HG03457 (cell line): ENCODE measurements at regions not wholly inside any gene's neighbourhood (a gene's known extent, or its start where the extent isn't known, plus 50 kb on each side); places are given as distances from the start of the nearest gene placed in this dataset.
"Not testable (repeated sequence)": the region's sequence is repeated elsewhere in the genome, so short reads cannot be mapped to it uniquely, and the experiment has no call there.

Experiments
- ATAC-seq: cut with Tn5 transposase; IDR thresholded peaks from one replicate; pipeline ENCODE4 v1.9.1; 2021; ENCODE audit warnings: moderate number of reproducible peaks; ENCODE audit not compliant: unreplicated experiment

GRCh38 chr2:64277101-64277849 is 133.1 kb upstream of the PELI1 start:
- ATAC-seq = no peak

DNA sequence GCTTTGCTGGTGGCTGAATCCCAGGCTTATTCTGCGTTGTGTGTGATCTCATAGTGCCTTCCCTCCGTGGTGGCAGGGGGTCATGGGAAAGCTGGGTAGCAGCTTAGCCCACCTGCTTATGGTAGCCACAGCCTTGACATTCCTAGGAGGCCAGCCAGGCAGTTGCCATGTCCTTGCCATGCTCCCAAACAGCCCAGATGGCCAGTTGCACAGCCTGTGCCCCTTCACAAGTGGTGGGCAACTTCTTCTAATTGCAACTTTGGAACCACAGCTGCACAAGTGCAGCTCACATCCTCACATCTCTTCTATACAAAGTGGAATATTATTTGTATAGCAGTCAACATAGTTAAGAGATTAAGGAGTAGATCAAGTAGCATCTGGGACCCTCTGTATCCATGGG is 136.6 kb upstream of the PELI1 start:
- not testable (repeated sequence) for ATAC-seq

GRCh38 chr2:64283006-64283570 is 138.9 kb upstream of the PELI1 start:
- peak; percentile 28 for ATAC-seq

DNA sequence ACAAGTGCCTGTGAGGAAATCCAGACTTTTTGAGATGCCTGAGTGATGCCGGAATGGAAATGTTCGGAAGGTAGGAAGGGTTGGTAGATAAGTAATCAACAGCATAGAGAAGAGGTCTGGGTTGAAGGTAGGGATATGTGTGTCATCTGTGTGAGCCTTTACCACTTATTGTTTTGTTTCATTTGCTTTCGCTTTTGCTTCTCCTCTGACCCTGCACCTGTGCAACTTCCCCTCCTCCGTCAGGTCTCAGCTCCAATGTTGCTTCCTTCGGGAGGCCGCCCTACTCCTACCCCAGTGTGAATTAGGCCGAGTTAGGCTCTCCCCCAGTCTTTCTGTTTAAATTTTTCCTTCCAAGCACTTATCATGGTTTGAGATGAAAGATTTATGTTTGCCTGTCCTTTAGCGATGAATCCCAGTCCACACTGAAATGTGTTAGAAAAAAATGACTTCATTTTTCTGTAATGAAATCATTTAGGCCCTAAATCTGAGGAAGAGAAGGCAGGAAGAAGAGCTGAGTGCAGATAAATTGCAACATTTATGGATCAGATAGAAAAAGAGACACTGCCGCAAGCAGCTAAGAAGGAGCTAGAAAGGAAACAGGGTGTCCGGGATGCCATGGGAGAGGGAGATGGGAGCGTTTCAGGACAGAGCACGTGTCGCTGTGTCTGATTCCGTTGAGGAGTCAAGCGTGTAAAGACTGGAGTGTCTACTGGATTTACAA is 139.6 kb upstream of the PELI1 start:
- peak; percentile 78 for ATAC-seq

DNA sequence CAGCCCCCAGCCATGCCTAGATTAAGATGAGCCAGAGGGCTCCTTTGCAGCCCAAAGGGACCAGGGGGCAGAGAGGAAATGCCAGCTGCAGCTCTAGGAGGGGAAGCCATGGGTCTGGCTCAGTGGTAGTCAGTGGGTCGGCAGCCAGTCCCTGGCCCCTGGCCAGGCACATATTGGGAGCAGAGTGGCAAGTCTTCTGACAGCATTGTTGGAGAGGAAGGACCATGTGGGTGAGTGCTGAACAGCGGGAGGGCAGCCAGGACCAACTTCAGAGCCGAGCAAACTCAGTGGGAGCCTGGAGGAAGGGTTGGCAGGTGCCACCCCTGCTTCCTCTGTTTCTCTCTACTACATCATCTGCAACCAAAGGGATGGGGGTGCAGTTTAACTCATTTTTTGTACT is 140.5 kb upstream of the PELI1 start:
- no peak for ATAC-seq

GRCh38 chr2:64287202-64287740 is 143.1 kb upstream of the PELI1 start:
- no peak for ATAC-seq

DNA sequence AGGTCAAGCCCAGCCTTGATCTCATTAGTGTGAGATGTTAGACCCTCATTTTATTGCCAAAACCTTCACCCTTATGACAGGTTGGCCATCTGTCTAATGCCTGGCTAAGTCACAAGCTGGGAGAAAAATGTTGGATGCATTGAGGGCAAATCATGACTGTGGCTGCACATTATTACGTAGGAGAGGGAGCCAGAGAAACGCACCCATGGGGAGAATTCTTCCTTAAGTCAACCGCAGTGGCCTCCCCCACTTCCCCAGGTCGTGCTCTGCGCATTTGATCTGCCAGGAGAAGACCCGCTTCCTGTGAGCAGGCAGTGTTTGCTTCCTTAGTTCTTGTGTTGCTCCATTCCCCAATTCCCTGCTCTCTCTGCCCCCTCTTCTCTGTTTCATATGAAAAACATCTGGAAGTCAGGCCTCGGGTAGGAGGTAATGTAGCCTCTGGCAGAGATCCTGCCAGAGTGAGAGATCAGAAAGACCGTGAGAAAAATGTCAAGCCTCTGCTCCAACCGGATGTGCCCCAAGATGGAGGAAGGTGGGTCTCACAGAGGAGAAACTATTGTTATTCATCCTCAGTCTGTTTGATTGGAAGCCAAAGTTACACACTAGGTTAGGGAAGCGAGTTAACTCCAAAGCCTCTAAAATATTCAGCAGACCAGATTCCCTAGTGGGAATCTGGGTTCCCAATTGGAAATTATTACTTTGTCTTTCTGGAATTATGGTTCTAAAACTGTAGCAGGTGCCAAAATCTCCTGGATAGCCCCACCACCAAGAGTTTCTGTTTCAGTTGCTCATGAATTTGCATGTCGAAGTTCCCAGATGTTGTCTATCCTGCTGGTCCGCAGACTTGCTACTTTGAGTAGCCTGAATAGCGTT is 144.3 kb upstream of the PELI1 start:
- no peak for ATAC-seq

DNA sequence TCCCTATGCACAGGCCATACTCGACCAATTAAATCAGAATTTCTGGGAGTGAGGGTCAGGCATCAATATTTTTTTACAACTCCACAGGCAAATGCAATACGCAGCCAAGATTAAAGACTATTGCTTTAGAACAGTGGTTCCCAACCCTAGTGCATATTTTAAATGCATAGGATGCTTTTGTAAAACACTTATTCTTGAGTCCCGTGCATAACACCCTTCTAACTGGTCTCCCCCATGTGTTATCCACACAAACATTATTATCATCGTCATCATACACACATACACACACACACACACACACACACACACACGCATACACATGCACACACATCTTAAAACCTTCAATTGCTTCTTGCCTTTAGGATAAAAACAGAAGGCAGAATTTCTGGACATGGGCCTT is 145.0 kb upstream of the PELI1 start:
- no peak for ATAC-seq

DNA sequence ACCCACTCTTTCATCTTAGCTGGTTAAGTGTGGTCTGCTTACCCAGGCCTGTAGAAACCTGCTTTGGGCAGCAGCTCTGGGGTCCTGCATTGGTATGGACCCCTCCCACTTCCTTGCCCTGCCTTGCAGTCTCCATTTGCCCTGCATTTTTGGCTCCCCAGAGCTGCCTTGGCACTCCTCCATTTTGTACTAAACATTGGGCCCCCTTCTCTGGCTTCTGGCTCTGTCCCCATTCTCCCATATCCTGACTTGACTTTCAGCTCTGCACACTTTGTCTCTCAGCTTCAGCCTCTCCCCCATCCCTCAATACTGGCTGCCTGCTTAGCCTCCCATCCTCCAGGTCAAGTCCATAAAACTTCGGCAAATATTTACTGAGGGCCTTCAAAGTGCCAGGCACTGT is 145.5 kb upstream of the PELI1 start:
- no peak for ATAC-seq

DNA sequence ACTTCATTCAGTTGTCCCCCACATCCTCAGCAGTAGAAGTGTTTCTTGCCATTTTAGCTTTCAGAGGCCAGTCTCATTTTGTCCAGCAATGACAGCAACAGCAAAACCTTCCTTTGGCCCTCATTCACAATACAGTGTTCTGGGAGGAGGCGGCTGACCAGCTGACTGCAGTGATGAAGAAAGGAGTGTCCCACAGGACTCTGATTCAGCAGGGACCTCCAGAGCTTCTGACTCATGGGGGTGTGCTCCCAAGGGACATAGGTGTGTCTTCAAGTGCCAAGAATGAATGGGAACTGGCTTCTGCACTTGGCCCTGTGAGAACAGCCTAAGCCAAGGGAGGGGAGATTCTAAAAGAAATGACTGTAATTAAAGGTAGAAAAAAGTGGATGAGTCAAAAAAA is 147.0 kb upstream of the PELI1 start:
- no peak for ATAC-seq

- ATAC-seq = peak; percentile 53
Observed at GRCh38 chr2:64295326-64296139, 151.3 kb upstream of the PELI1 start.

DNA sequence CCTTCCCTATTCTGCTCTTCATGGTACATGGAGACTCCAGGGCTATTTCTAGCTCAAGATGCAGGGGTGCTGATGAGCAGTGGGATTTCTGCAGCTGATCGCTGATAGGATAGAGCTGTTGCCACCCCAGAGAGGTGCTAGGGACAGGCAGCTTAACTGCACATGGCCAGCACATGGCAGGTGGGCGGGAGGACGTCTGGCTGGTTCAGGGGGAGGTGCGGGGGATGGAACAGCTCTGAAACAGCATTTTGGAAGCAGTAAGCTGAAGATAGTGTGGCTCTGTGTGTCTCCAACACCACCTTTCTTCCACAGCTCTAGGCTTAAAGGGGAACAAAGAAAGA is 151.9 kb upstream of the PELI1 start:
- no peak for ATAC-seq

DNA sequence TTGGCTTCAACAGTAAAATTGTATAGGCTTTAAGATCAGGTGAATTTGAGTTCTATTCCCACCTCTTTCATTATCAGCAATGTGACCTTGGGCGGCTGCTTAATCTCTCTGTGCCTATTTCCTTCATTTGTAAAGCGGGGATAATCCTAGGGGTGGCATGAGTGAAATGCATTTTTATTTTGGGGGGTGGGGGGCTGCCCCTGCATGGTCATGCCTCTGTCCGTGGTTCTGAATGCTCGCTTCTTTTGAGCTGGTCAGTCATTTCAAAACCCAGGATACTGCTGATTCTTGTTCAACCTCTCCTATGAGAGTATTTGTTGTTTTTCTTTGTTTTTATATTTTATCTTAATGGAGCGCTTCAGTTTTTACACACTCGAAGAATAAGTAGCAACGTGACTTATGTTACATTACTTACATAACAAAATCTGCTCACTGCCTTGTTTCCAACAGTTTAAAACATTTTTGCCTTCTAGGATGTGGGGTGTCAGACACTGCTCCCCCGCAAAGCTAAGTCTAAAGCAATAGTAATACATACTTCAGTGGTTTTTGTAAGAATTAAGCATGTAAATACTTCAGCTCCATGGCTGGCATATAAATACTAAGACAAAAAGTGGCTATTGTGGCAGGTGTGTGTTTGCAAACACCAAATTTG is 152.6 kb upstream of the PELI1 start:
- ATAC-seq = no peak

GRCh38 chr2:64298161-64298560 is 153.9 kb upstream of the PELI1 start:
- ATAC-seq = no peak

DNA sequence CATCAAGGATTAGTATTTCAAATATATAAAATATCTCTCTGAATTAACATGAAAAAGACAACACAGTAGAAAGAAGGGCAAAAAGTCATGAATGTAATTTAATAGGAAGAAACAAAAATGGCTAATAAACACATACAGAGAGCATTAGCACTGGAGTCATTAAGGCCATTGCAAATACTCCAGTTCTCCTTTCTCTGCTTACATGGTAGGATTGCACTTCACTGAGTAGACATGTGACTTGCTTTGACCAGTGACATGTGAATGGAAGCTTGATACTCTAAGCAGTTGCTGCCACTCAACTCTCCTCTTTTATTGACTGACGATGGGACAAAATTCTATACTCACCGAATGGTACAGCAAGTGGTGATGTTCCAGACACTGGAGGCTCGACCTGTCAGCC is 153.9 kb upstream of the LGALSL start:
- ATAC-seq = no peak

GRCh38 chr2:64303250-64303649 is 150.7 kb upstream of the LGALSL start:
- no peak for ATAC-seq

- no peak for ATAC-seq
Observed at GRCh38 chr2:64307421-64307820, 146.5 kb upstream of the LGALSL start.

GRCh38 chr2:64311191-64311910 is 142.6 kb upstream of the LGALSL start:
- no peak for ATAC-seq

- ATAC-seq = no peak
Observed at GRCh38 chr2:64311948-64312621, 141.9 kb upstream of the LGALSL start.
